ENCODE measurements at regions not wholly inside any gene's neighbourhood (a gene's known extent, or its start where the extent isn't known, plus 50 kb on each side); places are given as distances from the start of the nearest gene placed in this dataset.

- Histone ChIP-seq H3K27ac (ENCODE audit: low read depth in 2 of 2, low read length in 2 of 2) (no peak overlapping the region), H3K4me1 (ENCODE audit: control insufficient read depth in 2 of 3, insufficient read depth in 2 of 3, low read depth in 1 of 3, low read length in 3 of 3) (no peaks in the 10 kb centered on the region), H3K9me3 (ENCODE audit: control insufficient read depth in 2 of 3, insufficient read depth in 1 of 3, low read length in 3 of 3) (no peaks in the 10 kb centered on the region), H3K36me3 (ENCODE audit: control insufficient read depth in 2 of 3, insufficient read depth in 3 of 3, low read length in 3 of 3) (no peaks in the 10 kb centered on the region), H3K4me3 (ENCODE audit: low read length in 3 of 3) (no peak overlapping the region), H3K9ac (ENCODE audit: low read length in 3 of 3) (no peak overlapping the region), H3K27me3 (ENCODE audit: control insufficient read depth, insufficient read depth, low read length) (no peaks in the 10 kb centered on the region)
- no peak for FAIRE-seq
- TF ChIP-seq, protein P1, sequence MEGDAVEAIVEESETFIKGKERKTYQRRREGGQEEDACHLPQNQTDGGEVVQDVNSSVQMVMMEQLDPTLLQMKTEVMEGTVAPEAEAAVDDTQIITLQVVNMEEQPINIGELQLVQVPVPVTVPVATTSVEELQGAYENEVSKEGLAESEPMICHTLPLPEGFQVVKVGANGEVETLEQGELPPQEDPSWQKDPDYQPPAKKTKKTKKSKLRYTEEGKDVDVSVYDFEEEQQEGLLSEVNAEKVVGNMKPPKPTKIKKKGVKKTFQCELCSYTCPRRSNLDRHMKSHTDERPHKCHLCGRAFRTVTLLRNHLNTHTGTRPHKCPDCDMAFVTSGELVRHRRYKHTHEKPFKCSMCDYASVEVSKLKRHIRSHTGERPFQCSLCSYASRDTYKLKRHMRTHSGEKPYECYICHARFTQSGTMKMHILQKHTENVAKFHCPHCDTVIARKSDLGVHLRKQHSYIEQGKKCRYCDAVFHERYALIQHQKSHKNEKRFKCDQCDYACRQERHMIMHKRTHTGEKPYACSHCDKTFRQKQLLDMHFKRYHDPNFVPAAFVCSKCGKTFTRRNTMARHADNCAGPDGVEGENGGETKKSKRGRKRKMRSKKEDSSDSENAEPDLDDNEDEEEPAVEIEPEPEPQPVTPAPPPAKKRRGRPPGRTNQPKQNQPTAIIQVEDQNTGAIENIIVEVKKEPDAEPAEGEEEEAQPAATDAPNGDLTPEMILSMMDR (IDR thresholded peaks at IDR 0.05; ENCODE audit: borderline replicate concordance, extremely low read depth, insufficient read depth): no peak
- DNase-seq: peak in 1 of 5 donors; percentile 55
- intact Hi-C loops (cut with DNase I): no loop called here
These were observed 890.0 kb upstream of the LRRTM1 start for GRCh38 chr2:81194581-81194980.

DNA sequence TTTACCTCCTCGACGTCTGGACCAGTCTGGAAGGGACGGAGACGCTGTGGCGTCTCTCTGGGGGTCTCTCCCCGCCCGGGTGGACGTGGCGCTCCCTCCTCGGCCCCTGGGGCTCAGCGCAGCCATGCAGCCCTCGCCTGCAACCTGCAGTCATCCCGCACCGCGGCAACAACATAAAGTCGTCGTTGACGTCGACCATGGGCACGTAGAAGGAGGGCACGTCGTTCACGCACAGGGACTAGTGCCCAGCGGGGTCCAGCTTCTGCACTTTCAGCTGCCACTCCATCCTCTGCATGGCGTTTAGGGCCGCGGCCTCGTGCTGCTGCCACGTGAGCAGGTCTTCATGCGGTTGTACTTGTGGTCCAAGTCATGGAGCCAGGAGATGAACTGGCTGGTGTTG lies 889.6 kb upstream of the LRRTM1 start:
- DNase-seq (peak in 1 of 5 donors; percentile 63), FAIRE-seq (no peak)
- Histone ChIP-seq H3K4me3 (ENCODE audit: low read length in 3 of 3) (no peak overlapping the region), H3K27ac (ENCODE audit: low read depth in 2 of 2, low read length in 2 of 2) (no peak overlapping the region), H3K9ac (ENCODE audit: low read length in 3 of 3) (no peak overlapping the region), H3K27me3 (ENCODE audit: control insufficient read depth, insufficient read depth, low read length) (no peaks in the 10 kb centered on the region), H3K4me1 (ENCODE audit: control insufficient read depth in 2 of 3, insufficient read depth in 2 of 3, low read depth in 1 of 3, low read length in 3 of 3) (no peaks in the 10 kb centered on the region), H3K36me3 (ENCODE audit: control insufficient read depth in 2 of 3, insufficient read depth in 3 of 3, low read length in 3 of 3) (no peaks in the 10 kb centered on the region), H3K9me3 (ENCODE audit: control insufficient read depth in 2 of 3, insufficient read depth in 1 of 3, low read length in 3 of 3) (no peaks in the 10 kb centered on the region)
- TF ChIP-seq, protein P1 (IDR thresholded peaks at IDR 0.05; ENCODE audit: borderline replicate concordance, extremely low read depth, insufficient read depth): no peak
- intact Hi-C loops (cut with DNase I): no loop called here

DNA sequence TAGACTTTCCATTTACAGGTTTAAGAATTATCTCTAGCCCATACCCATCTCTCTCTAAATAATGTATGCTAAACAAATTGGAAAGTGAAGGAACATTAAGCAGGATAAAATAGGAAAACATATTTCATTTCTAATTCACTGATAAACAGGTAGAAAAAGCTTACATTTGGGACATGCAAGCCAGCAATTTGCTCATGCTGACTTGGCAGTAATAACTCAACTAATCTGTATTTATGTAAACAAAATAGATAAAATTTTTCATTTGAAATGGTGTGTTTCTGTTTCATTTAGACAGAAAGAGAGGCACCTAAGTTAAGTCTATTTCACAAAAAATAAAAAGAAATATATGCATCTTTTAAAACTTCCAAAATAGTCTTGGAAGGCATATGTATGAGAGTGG lies 877.3 kb upstream of the LRRTM1 start:
- H3K27me3 ChIP-seq (ENCODE audit: control insufficient read depth, insufficient read depth, low read length): no peaks in the 10 kb centered on the region
- H3K36me3 ChIP-seq (ENCODE audit: control insufficient read depth in 2 of 3, insufficient read depth in 3 of 3, low read length in 3 of 3): no peaks in the 10 kb centered on the region
- no peaks in the 10 kb centered on the region for H3K9me3 ChIP-seq (ENCODE audit: control insufficient read depth in 2 of 3, insufficient read depth in 1 of 3, low read length in 3 of 3)
- H3K9ac ChIP-seq (ENCODE audit: low read length in 3 of 3): no peak overlapping the region
- H3K4me1 ChIP-seq (ENCODE audit: control insufficient read depth in 2 of 3, insufficient read depth in 2 of 3, low read depth in 1 of 3, low read length in 3 of 3): no peaks in the 10 kb centered on the region
- intact Hi-C loops (cut with DNase I): no loop called here
- TF ChIP-seq, protein P1 (IDR thresholded peaks at IDR 0.05; ENCODE audit: borderline replicate concordance, extremely low read depth, insufficient read depth): no peak
- no peak overlapping the region for H3K27ac ChIP-seq (ENCODE audit: low read depth in 2 of 2, low read length in 2 of 2)
- no peak for DNase-seq
- H3K4me3 ChIP-seq (ENCODE audit: low read length in 3 of 3): no peak overlapping the region
- no peak for FAIRE-seq

DNA sequence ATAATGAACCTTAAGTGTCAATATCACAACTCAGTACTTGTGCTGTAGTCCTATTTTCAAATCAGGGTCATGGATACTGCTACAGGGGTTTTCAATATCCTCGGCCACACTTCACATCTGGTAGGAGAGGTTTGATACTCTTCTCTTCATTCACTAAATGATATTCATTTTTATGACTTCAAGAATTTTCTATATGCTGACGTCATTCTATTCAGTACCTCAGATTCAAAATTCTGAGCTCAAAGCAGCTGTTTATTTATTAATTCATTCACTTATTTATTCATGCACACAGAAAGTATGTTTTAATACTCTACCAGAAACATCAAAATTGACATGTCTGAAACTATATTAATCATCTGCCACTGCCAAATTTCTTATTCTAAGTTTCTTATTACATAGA lies 866.9 kb upstream of the LRRTM1 start:
- Histone ChIP-seq H3K9ac (ENCODE audit: low read length in 3 of 3) (no peak overlapping the region), H3K9me3 (ENCODE audit: control insufficient read depth in 2 of 3, insufficient read depth in 1 of 3, low read length in 3 of 3) (no peaks in the 10 kb centered on the region), H3K36me3 (ENCODE audit: control insufficient read depth in 2 of 3, insufficient read depth in 3 of 3, low read length in 3 of 3) (no peaks in the 10 kb centered on the region), H3K27me3 (ENCODE audit: control insufficient read depth, insufficient read depth, low read length) (no peaks in the 10 kb centered on the region), H3K27ac (ENCODE audit: low read depth in 2 of 2, low read length in 2 of 2) (no peak overlapping the region), H3K4me3 (ENCODE audit: low read length in 3 of 3) (no peak overlapping the region), H3K4me1 (ENCODE audit: control insufficient read depth in 2 of 3, insufficient read depth in 2 of 3, low read depth in 1 of 3, low read length in 3 of 3) (no peaks in the 10 kb centered on the region)
- TF ChIP-seq, protein P1 (IDR thresholded peaks at IDR 0.05; ENCODE audit: borderline replicate concordance, extremely low read depth, insufficient read depth): no peak
- intact Hi-C loops (cut with DNase I): no loop called here
- FAIRE-seq (no peak), DNase-seq (no peak)
